GM12892 (cell line): ENCODE measurements at regions not wholly inside any gene's neighbourhood (a gene's known extent, or its start where the extent isn't known, plus 50 kb on each side); places are given as distances from the start of the nearest gene placed in this dataset.

Experiments used
- POLR2A ChIP-seq: IDR thresholded peaks from 2 replicates; pipeline ENCODE4 v1.6.1; 2011; ENCODE audit warnings: low read depth, low read length, control low read depth
- TAF1 ChIP-seq: IDR thresholded peaks from 2 replicates; pipeline ENCODE4 v1.6.1; 2011; ENCODE audit warnings: low read depth, mild to moderate bottlenecking, control low read depth, low read length, borderline replicate concordance

- TF ChIP-seq TAF1 (no peak), POLR2A (no peak)
These were observed 164.2 kb downstream of the FOXO1 start for GRCh38 chr13:40502236-40502635.
